GM23338 (cell line): ENCODE measurements at regions not wholly inside any gene's neighbourhood (a gene's known extent, or its start where the extent isn't known, plus 50 kb on each side); places are given as distances from the start of the nearest gene placed in this dataset.

Source experiments
- ATAC-seq: fragments of 200-7000 bp; cut with Tn5 transposase; 3 replicates; pipeline ENCODE4 v1.9.1; 2020
- DNase-seq: peaks from one replicate; pipeline ENCODE4 v3.0.0-alpha.2; 2015; ENCODE audit warnings: low spot score
- H2AFZ ChIP-seq: fragments of 200-600 bp; sonication (generic); 2 replicates; pipeline ENCODE4 v1.8.0; 2016; ENCODE audit warnings: antibody characterized with exemption, mild to moderate bottlenecking, moderate library complexity
- H3F3A ChIP-seq: fragments of 200-600 bp; sonication (generic); replicated peaks from 2 replicates; pipeline ENCODE4 v1.8.0; 2017; ENCODE audit warnings: antibody characterized with exemption, mixed run types, low read depth
- H3K27ac ChIP-seq: fragments of 200-600 bp; sonication (generic); 2 replicates; pipeline ENCODE4 v1.6.1; 2016; ENCODE audit warnings: low read depth
- H3K27me3 ChIP-seq: fragments of 200-600 bp; sonication (generic); 2 replicates; pipeline ENCODE4 v1.8.0; 2016; ENCODE audit warnings: mild to moderate bottlenecking, mixed run types, moderate library complexity; ENCODE audit not compliant: insufficient read depth
- H3K36me3 ChIP-seq: fragments of 200-600 bp; sonication (generic); 2 replicates; pipeline ENCODE4 v1.8.0; 2016; ENCODE audit warnings: mild to moderate bottlenecking; ENCODE audit not compliant: insufficient read depth
- H3K4me1 ChIP-seq: fragments of 200-600 bp; sonication (generic); 2 replicates; pipeline ENCODE4 v1.8.0; 2016; ENCODE audit warnings: mild to moderate bottlenecking, moderate library complexity; ENCODE audit not compliant: insufficient read depth
- H3K4me2 ChIP-seq: fragments of 200-600 bp; sonication (generic); 2 replicates; pipeline ENCODE4 v1.7.1; 2017; ENCODE audit warnings: mixed run types
- H3K4me3 ChIP-seq: fragments of 200-600 bp; sonication (generic); 2 replicates; pipeline ENCODE4 v1.6.1; 2016; ENCODE audit warnings: mixed run types
- H3K79me2 ChIP-seq: fragments of 200-600 bp; sonication (generic); replicated peaks from 2 replicates; pipeline ENCODE4 v1.8.0; 2017; ENCODE audit warnings: mild to moderate bottlenecking; ENCODE audit not compliant: insufficient read depth
- H3K9me2 ChIP-seq: fragments of 200-600 bp; sonication (generic); 2 replicates; pipeline ENCODE4 v1.8.0; 2017; ENCODE audit not compliant: insufficient read depth
- H4K20me1 ChIP-seq: fragments of 200-600 bp; sonication (generic); replicated peaks from 2 replicates; pipeline ENCODE4 v1.8.0; 2017; ENCODE audit warnings: mild to moderate bottlenecking; ENCODE audit not compliant: insufficient read depth
- H3K27ac Mint-ChIP-seq: 2 replicates; pipeline ENCODE4 v1.8.0; 2020; ENCODE audit warnings: inconsistent platforms, mild to moderate bottlenecking, moderate library complexity, mixed read lengths
- H3K27me3 Mint-ChIP-seq: 3 replicates; pipeline ENCODE4 v1.8.0; 2022; ENCODE audit warnings: low read depth, mild to moderate bottlenecking, moderate library complexity, mixed read lengths, inconsistent platforms; ENCODE audit not compliant: insufficient read depth, poor library complexity
- H3K36me3 Mint-ChIP-seq: 3 replicates; pipeline ENCODE4 v1.8.0; 2021; ENCODE audit warnings: low read depth, mild to moderate bottlenecking, inconsistent platforms, moderate library complexity, mixed read lengths
- H3K4me1 Mint-ChIP-seq: 3 replicates; pipeline ENCODE4 v1.8.0; 2020; ENCODE audit warnings: mild to moderate bottlenecking, inconsistent platforms, mixed read lengths
- H3K4me3 Mint-ChIP-seq: 3 replicates; pipeline ENCODE4 v1.8.0; 2021; ENCODE audit warnings: moderate library complexity, mild to moderate bottlenecking, inconsistent platforms, mixed read lengths
- H3K9me3 Mint-ChIP-seq: 3 replicates; pipeline ENCODE4 v1.8.0; 2020; ENCODE audit warnings: moderate library complexity, mild to moderate bottlenecking, inconsistent platforms, mixed read lengths
- CREB1 ChIP-seq: fragments of 250-450 bp; sonication (Bioruptor Pico); IDR thresholded peaks from 2 replicates; pipeline ENCODE4 v1.5.0; 2020; ENCODE audit warnings: low read depth, mild to moderate bottlenecking, moderate library complexity
- CTCF ChIP-seq, 2 experiments: fragments of 200-600 bp in 1 of 2; sonication (generic) in 1 of 2; conservative IDR thresholded peaks; 2 replicates each; pipeline versions ENCODE4 v1.5.1 to v1.6.1; 2016 to 2017; ENCODE audit warnings: antibody characterized with exemption in 2 of 2, low read depth in 2 of 2, mild to moderate bottlenecking in 2 of 2, moderate library complexity in 1 of 2
- ETS1 ChIP-seq: IDR thresholded peaks from 2 replicates; pipeline ENCODE4 v1.6.1; 2016; ENCODE audit warnings: antibody characterized with exemption
- EZH2 ChIP-seq: fragments of 200-600 bp; sonication (generic); IDR thresholded peaks from one replicate; pipeline ENCODE4 v1.8.0; 2017; ENCODE audit warnings: antibody characterized with exemption, mild to moderate bottlenecking, low read depth; ENCODE audit not compliant: unreplicated experiment
- EZH2phosphoT487 ChIP-seq: fragments of 200-600 bp; sonication (generic); IDR thresholded peaks from one replicate; pipeline ENCODE4 v1.8.1; 2018; ENCODE audit warnings: antibody characterized with exemption; ENCODE audit not compliant: unreplicated experiment
- JUNB ChIP-seq: IDR thresholded peaks from one replicate; pipeline ENCODE4 v1.6.1; 2016; ENCODE audit warnings: antibody characterized with exemption; ENCODE audit not compliant: unreplicated experiment
- NANOG ChIP-seq: IDR thresholded peaks from 2 replicates; pipeline ENCODE4 v1.6.1; 2016; ENCODE audit warnings: antibody characterized with exemption, borderline replicate concordance
- POLR2AphosphoS5 ChIP-seq: IDR thresholded peaks from 2 replicates; pipeline ENCODE4 v1.6.1; 2016; ENCODE audit warnings: antibody characterized with exemption, low read depth
- REST ChIP-seq: IDR thresholded peaks from one replicate; pipeline ENCODE4 v1.6.1; 2018; ENCODE audit warnings: antibody characterized with exemption; ENCODE audit not compliant: unreplicated experiment
- STAT1 ChIP-seq: IDR thresholded peaks from one replicate; pipeline ENCODE4 v1.6.1; 2016; ENCODE audit warnings: antibody characterized with exemption; ENCODE audit not compliant: unreplicated experiment
- ZNF331 ChIP-seq: fragments of 250-450 bp; sonication (Bioruptor Pico); IDR thresholded peaks from 2 replicates; pipeline ENCODE4 v1.5.0; 2020; ENCODE audit warnings: low read depth, mild to moderate bottlenecking, moderate library complexity
- ZNF462 ChIP-seq: fragments of 250-450 bp; sonication (Bioruptor Pico); IDR thresholded peaks from 2 replicates; pipeline ENCODE4 v1.5.0; 2020; ENCODE audit warnings: mild to moderate bottlenecking, moderate library complexity

- TF ChIP-seq CTCF (conservative IDR thresholded peaks at IDR 0.05; ENCODE audit: low read depth in 2 of 2), result no peak
- no peak for TF ChIP-seq NANOG
- TF ChIP-seq ZNF331, result no peak
- TF ChIP-seq EZH2phosphoT487, result no peak
- no peak for TF ChIP-seq REST
- no peak for TF ChIP-seq CREB1 (CRISPR knock-in tag)
- TF ChIP-seq ETS1, result no peak
- no peak for TF ChIP-seq EZH2
- no peak for TF ChIP-seq JUNB
- TF ChIP-seq STAT1, result no peak
Observed at GRCh38 chr1:30413606-30414005, 309.8 kb downstream of the MATN1 start (continued).

- no peak overlapping the region for H2AFZ ChIP-seq
- ATAC-seq (no peak), DNase-seq (no peak)
- H3K4me1 ChIP-seq, result no peaks in the 10 kb centered on the region
- no peak overlapping the region for H3K4me3 ChIP-seq
- no peak overlapping the region for H3K27ac Mint-ChIP-seq
- H3K9me3 Mint-ChIP-seq, result no peaks in the 10 kb centered on the region; the same call in 2 of the 3 replicates
- H3K9me2 ChIP-seq, result no peaks in the 10 kb centered on the region
- no peak overlapping the region for H3K27ac ChIP-seq
- peaks cover 10% of the 10 kb centered on the region for H3K27me3 Mint-ChIP-seq
- no peaks in the 10 kb centered on the region for H3K27me3 ChIP-seq
- no peaks in the 10 kb centered on the region for H3K36me3 ChIP-seq
- no peaks in the 10 kb centered on the region for H4K20me1 ChIP-seq
- no peak overlapping the region for H3K4me2 ChIP-seq
- no peaks in the 10 kb centered on the region for H3K79me2 ChIP-seq
- no peaks in the 10 kb centered on the region for H3F3A ChIP-seq
- peaks cover 5% of the 10 kb centered on the region; the same call in 2 of the 3 replicates for H3K4me1 Mint-ChIP-seq
- no peak overlapping the region for H3K4me3 Mint-ChIP-seq
- H3K36me3 Mint-ChIP-seq, result no peaks in the 10 kb centered on the region
- no peak for TF ChIP-seq POLR2AphosphoS5
- TF ChIP-seq ZNF462 (CRISPR knock-in tag), result no peak
- TF ChIP-seq ETS1, result no peak
- TF ChIP-seq NANOG, result no peak
- no peak for TF ChIP-seq STAT1
- no peak for TF ChIP-seq CREB1 (CRISPR knock-in tag)
Observed at GRCh38 chr1:30413111-30413440, 310.3 kb downstream of the MATN1 start.
